ENCODE measurements at regions not wholly inside any gene's neighbourhood (a gene's known extent, or its start where the extent isn't known, plus 50 kb on each side); places are given as distances from the start of the nearest gene placed in this dataset.
A peak's percentile ranks its signal among the peaks of the same experiment; 100 is the strongest.
"Not testable (repeated sequence)": the region's sequence is repeated elsewhere in the genome, so short reads cannot be mapped to it uniquely, and the experiment has no call there.

DNA sequence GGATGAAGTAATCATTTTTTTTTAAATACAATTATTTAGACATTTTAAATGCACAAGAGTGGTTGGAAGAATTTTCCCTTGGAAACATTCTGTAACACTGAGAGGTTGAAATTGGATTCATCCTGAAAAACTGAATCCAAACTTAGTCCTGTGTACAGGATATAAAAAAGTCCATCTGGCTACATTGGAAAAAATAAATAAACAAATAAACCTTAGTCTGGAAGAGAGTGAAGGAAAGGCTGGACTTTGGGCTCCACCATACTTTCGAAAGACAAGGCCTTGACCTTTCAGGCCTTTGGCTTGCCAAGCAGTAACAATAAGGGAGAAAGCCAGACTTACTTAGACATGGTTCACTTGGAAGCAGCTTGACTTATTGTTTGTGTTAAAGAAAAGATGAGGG lies 664.3 kb downstream of the TENT5A start:
- FAIRE-seq: no peak

DNA sequence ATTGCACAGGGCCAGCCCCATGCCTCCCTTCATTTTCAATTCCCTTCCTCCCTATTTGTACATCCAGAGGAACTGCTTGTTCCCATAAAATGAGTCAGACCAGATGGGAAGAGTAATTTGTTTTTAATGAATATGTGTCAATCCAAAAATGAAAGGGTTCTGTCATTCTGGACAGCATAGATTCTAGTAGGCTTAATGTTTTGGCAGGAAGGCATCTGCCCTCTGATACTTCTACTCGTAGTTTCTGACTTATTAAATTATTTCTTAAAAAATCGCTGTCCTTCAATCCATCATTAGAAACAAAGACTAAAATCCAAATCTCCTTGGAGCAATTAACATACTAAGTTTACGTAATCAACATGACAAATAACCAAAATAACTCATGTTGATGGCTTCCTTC lies 665.5 kb downstream of the TENT5A start:
- FAIRE-seq: no peak

DNA sequence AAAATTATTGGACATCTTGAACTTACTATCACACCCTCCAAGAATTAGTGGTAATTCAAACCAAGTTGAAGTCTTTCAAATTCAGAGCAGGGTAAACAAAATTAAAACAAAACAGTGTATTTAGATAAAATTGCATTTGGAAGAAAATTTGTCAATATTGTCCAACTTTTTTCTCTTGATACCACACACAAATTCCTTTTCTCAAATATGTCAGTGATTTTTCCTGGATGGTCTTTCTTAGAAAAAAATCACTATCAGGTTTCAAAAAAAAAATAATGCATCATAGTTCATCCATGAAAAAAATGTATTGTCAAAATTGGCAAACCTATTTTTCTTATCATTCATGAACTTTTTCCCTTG lies 667.1 kb downstream of the TENT5A start:
- peak; percentile 67 for FAIRE-seq

DNA sequence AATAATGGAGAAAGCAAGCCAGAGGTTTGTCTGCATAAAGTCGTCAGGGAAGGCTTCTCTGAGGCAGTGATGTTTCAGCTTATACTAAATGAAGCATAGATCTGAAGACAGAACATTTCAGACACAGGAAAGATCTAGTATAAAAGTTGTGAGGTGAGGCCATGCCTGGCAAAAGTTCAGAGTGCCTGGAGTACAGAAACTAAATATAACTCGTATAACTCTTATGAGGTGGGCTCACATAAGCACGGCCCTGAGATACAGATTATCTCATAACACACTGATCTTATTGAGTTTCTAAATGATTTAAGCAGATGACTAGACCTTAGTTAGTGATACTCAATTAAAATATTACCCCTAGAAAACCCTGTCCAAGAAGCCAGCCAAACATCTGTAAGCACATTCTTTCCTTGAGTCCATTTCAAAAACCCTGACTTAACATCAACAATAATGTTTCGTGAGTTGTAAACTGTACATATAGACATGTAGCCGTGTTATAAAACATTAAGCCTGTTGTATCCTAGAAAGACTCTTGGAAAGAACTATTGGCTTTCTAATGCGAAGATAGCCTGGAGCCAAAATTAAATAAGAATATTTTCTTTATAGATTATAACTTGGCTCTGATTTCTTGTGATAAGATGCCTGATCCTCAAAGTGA lies 667.6 kb downstream of the TENT5A start:
- FAIRE-seq: no peak

DNA sequence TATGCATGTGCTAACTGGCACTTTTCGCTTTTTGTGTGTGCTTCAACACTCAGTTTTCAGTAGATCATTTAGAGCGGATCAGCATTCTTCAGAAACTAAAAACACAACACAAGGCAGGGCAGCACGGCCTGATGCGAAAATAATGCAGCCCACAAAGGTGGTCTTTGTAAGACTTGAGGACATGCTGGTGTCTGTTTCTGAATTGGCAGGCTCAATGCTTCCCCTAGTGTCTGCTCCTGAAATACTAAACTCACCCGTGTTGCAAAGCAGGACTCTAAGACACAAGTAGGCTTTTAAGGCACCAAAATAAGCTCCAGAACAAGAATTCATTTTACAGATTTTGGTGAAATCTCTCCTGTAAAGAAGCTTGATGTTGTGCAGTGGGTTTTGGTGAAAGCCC lies 676.5 kb downstream of the TENT5A start:
- FAIRE-seq: no peak

DNA sequence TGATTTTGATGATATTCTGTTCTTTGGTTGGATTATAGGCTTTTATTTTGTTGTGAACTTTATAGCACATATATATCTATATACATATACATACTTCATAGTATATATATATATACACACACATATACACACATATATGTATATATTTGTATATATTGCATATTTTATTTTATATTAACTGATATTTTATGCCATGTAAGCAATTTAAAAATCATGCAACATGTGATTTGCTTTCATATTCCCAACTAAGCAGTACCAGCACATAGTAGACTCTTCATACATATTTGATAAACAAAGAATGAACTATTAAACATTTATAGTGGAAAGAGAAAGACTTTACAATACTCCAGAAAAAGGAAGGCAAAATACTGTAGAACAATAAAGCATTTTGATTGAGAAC lies 679.2 kb downstream of the TENT5A start:
- no peak for FAIRE-seq

DNA sequence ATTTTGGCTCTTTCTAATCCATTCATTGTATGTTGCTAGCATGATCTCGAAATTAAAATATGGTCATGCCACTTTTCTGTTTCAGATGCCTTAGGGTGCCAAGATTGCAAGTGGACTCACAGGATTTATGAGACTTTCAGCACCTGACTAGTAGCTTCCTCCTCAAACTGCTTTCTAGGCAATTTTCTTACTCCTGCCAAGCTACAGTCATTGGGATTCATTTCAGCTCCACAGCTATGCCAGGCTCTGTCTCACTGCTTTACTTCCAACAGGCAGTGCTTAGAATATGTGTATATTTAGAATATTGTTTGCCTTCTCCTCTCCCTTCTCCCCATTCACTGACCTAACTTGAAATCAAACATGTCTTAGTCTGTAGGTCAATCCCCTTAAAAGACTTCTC lies 681.4 kb downstream of the TENT5A start:
- no peak for FAIRE-seq

DNA sequence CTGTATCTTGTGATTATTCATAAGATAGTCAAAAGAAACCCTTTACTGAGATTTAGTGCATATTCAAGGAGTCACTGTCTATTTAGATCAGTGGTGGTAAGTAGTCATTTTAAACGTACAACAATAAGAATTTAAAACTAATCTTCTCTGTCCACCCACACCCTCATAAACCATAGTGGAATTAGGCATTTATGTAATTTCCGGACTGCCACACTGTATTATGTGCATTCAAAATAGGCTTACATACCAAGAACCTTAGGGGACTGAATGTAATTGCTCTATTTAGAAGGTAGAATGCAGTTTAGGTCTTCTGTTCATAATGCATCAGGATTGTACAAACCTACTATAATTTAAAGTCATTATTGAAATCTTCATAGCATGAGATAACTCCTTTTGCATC lies 685.4 kb downstream of the TENT5A start:
- FAIRE-seq: no peak

DNA sequence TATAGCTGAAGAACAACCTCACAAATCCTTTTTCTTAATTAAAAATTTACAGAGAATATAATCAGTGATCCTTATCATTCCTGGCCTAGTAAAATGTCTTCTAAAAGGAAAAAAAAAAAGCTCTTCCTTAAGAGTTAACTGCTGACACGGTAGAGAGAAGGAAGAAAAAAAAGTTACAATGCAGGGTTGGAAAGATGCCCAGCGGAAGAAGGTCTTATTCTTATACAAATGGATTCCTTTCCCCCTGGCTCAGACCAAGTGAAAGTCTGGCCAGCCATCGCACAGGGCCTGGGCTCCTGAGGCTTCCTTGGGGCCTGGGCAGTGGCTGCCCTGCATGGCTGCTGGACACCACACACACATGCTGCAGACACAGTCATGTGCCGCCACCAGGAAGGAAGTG lies 688.6 kb downstream of the TENT5A start:
- FAIRE-seq: no peak

DNA sequence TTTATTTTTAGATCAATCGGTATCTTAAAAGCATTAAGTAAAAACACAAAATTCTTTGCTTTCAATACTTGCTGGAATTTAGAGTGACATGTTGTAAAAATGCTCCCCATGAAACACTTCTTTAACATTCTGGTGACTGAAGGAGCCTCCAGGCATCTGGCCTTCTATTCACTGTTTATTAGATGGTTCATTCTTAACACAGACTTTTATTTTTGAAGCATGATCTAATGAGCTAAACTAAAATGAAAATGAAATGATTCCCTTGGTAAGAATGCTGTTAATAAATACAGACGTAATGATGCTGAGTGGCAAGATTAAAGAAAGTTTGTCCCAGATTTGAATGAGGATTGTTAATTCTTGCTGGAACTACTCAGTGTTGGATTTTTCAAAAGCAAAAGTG lies 698.4 kb downstream of the TENT5A start:
- FAIRE-seq: no peak

DNA sequence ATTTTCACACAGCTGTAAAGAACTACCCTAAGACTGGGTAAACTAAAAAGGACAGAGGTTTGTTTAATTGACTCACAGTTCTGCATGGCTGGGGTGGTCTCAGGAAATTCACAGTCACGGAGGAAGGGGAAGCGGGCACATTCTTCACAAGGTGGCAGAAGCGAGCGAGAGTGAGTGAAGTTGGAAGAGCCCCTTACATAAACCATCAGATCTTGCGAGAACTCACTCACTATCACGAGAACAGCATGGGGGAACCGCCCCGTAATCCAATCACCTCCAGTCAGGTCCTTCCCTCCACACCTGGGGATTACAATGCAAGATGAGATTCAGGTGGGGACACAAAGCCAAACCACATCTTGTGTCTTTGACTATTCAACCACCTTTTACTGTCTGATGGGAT lies 700.5 kb downstream of the TENT5A start:
- FAIRE-seq: no peak

DNA sequence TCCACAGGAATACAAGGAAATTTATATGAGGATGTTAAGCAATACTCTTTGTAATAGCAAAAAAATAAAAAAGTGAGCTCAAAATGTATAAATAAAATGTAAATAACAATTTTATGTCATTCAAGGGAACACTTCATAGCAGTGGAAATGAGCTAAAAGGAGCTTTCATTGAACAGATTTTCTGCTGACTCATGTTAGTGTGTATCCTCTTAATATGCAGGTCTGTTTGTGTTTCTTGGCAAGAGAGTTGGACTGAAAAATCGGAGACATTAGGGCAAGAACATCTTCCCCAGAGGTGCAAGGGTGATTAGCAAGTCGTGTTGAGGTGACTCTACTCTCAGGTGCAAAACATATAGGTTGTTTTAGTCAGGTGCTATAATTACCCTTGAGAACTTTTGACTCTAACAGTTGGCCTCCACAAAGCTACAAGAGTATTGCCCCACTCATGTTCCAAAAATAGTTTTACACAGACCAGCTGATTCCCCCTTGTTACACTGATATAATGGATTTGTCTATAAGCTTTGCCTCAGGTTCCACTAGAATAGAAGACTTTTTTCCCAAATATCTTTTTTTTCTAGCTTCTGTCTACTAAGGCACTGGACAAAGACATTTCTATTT lies 702.9 kb downstream of the TENT5A start:
- no peak for FAIRE-seq

DNA sequence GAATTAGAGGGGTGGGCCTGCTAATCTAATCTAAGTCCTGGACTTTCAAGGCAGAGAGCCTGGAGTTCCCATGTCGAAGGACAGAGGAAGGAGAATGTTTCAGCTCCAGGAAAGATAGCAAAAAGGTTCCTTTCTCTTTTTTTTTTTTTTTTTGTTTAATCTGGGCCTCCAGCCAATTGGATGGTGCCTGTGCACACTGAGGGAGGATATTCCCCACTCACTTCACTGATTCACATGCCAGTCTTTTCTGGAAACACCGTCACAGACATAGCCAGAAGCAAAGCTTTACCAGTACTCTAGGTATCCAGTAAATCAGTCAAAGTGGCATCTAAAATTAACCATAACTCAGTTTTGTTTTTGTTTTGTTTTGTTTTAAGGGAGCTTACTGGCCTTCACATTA lies 721.1 kb downstream of the TENT5A start:
- no peak for FAIRE-seq

DNA sequence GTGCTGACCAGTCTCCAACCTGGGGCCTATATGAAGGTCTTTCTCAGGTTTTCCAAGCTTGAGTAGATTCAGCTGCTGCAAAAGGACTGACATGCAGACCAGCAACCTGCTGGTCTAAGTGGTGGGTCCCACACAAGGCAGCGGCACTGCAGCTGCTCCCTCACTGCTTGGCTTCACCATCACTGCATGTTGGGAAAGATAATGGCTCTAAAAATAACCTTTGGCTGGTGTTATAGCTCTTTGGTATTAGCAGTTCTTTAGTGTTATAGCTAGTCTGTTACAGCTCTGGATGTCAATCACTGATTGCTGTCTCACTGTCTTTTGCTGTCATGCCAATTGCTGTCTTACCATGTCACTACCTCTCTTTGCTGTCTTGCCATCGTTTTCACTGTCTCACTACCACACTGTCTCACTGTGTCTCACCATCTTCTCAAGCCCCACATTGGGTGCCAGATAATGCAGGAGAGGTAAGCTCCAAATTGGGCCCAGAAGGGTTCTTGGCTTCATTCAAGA lies 726.4 kb downstream of the TENT5A start:
- FAIRE-seq: no peak

DNA sequence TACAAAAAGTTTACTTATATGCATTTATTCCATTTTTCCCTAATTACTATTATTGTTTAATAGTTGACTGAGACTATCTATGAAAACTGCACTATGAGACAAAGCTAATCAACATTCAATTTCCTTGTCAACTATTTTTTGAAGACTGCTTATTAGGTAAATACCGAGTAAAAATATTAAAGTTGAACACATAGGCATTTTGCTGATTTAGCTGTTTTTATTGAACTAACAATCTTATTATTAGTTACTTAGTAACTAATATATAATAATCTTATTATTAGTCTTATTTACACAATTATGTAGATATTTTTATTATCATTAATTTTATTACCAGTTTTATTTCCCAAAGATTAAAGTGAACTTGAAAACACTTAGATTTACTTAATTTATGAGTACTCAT lies 728.8 kb downstream of the TENT5A start:
- FAIRE-seq: peak; percentile 55

DNA sequence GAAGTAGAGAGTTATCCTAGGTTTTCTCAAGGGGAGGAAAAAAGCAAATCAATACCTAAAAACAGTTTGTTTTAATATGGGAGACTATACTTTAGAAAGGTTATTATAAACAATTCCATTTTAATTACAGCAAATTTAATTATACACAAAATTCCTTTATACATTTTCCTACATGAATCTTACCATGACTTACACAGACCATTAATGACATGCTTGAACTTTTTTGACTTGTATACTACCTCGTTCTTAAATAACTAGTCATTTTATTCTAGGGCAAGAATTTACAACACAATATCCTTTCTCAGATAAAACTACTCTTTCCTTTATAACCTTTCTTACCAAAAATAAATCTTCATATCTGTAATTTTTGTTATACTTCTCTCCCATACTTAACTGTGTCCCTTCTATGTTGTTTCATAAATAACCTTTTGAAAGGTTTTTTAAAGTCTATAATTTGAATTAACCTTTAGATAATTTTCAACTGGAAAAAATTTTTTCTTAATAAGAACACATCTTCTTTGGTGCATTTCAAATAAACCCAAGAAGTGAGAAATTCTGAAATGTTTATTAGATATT lies 729.4 kb downstream of the TENT5A start:
- peak; percentile 79 for FAIRE-seq

DNA sequence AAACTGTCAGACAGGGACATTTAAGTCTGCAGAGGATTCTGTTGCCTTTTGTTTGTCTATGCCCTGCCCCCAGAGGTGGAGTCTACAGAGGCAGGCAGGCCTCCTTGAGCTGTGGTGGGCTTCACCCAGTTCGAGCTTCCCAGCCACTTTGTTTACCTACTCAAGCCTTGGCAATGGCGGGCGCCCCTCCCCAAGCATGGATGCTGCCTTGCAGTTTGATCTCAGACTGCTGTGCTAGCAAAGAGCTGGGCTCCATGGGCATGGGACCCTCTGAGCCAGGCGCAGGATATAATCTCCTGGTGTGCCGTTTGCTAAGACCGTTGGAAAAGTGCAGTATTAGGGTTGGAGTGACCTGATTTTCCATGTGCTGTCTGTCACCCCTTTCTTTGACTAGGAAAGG lies 734.9 kb downstream of the TENT5A start:
- not testable (repeated sequence) for FAIRE-seq

DNA sequence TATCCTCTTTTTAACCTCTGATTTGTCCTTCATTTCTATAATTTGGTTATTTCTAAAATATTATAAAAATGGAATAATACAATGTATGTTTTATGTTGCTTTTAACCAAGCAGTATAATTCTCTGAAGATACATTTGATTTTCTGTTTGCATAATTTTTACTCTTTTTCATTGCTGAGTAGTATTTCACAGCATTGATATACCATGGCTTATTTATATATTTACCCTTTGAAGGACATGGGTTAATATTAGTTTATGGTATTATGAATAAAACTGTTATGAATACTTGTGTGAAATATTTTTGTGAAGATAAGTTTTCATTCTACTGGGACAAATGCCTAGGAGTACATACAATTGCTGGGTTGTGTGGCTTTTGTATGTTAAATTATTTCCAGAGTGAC lies 748.6 kb downstream of the TENT5A start:
- FAIRE-seq: no peak

DNA sequence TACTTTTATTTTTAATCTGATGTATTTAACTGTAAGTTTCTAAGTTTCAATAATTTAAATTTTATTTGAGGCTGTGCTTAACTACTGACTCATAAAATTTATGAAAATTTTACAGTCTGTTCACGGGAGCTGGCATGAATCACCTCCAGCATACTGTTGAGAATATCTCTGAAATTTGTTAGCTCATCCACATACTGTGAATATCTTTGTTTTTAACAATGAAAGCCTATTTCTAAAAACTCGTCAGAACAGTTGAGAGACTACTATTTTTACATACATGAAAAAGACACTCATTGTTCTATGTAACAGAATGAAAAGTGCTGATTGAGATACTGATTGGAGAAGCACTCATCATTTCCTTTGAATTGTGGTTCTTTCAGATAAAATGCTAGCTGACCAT lies 749.3 kb downstream of the TENT5A start:
- peak; percentile 63 for FAIRE-seq

DNA sequence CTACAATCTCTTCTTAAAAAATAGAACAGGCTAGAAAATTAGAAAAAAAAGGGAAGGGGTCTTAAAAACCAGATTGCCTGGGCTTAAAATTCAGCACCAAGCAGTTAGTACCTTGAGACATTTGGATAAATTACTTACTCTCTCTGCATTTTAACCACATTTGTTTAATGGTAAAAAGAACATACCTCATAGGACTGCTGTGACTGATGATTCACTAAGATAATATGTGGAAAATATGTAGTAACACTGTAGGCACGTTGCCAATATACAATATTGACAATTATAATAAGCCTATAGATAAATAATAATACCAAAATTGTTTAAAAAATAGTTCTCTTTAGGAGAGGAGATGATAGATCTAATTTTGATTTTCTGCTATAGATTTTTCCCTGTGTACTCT lies 750.4 kb downstream of the TENT5A start:
- FAIRE-seq: no peak

DNA sequence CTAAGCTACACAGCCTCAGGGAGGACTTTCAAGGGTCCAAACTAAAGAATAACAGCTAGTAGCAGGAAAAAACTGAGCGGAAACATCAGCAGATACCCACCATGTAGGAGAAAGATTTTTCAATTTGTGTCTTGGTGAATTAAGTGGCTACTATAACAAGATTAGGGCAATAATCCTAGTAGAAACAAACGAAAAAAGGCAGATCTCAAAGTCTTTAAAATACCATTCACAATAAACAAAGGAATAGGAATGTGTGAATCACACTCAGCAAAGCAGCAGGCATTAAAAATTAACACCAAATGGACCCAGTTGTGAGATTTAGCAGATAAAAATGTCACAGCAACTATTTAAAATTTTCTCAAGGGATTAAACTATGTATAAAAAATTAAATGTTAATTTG lies 761.2 kb downstream of the TENT5A start:
- no peak for FAIRE-seq

DNA sequence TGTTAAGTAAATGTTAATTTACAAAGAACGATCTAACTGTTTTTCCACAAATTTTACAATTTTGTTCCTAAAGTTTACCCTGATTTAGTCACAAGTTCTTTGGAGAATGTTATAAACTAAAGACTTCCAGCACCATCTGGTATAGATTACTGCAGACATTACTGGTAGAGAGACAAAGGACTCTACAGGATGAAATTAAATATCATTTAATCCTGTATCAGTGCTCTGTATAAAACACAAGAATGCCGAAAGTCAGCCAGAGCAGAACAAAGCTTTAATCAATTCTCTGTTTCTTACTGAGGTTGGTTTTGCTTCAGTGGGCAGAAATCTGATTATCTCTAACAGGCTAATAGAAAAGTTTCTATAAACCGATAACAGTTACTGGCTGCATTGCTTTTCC lies 763.6 kb downstream of the TENT5A start:
- FAIRE-seq: peak; percentile 6

DNA sequence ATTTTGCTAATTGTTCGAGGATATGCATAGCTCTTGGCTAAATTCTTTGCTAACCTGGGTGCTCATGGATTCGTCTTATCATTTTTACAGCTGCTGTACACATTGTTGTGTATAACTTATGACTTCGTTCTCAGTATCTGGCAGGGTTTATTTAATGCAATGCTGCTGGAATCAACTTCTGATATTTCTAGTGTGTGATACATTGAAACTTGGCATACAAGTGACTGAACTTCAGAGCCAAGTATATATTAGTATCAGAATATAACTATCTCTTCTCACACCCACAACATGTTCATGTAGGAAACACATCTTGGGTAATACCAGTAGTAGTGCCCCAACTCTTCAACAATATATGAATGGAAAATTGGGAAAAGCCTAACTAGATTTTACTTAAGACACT lies 764.2 kb downstream of the TENT5A start:
- FAIRE-seq: no peak

DNA sequence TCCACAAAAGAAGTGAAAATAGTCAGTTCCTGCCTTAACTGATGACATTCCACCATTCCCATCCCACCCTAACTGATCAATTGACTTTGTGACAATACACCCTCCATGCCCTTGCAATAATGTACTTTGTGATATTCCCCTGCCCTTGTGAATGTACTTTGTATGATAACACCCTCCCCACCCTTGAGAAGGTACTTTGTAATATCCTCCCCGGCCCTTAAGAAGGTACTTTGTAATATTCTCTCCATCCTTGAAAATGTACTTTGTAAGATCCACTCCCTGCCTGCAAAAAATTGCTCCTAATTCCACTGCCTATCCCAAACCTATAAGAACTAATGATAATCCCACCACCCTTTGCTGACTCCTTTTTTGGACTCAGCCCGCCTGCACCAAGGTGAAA lies 771.3 kb downstream of the TENT5A start:
- not testable (repeated sequence) for FAIRE-seq

DNA sequence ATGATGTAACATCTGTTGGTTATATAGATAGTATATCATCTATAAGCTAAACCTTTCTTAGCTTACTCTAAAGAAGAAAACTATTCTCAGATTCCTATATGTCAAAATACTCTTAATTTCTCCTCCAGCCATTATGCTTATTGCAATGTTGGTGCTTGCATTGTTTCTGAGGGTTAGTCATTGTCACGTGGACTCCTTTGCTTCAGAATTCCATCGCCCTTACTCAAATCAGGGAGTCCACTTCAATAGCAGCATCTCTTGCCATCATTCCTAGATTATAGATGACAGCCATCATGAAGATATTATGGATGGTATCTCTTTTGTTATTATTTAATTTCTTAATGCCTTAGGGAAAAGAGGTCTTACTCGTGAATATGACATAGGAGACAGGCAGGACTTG lies 776.1 kb downstream of the TENT5A start:
- FAIRE-seq: no peak

Measured in G401.6 (cell line).